GM21825 (cell line): ENCODE measurements at regions not wholly inside any gene's neighbourhood (a gene's known extent, or its start where the extent isn't known, plus 50 kb on each side); places are given as distances from the start of the nearest gene placed in this dataset.
A peak's percentile ranks its signal among the peaks of the same experiment; 100 is the strongest.

ENCODE experiments used
- ATAC-seq: cut with Tn5 transposase; IDR thresholded peaks from one replicate; pipeline ENCODE4 v1.9.1; 2021; ENCODE audit warnings: mild to moderate bottlenecking, moderate library complexity; ENCODE audit not compliant: unreplicated experiment

GRCh38 chr4:128366212-128366611, 78.6 kb upstream of the PGRMC2 start:
- no peak for ATAC-seq

- no peak for ATAC-seq
These were observed 77.0 kb upstream of the PGRMC2 start for GRCh38 chr4:128364565-128364964.

GRCh38 chr4:128363966-128364365, 76.4 kb upstream of the PGRMC2 start:
- no peak for ATAC-seq

- no peak for ATAC-seq
These were observed 75.1 kb upstream of the PGRMC2 start for GRCh38 chr4:128362760-128363159.

- no peak for ATAC-seq
These were observed 71.8 kb upstream of the PGRMC2 start for GRCh38 chr4:128359422-128359821.

- ATAC-seq = no peak
These were observed 71.3 kb upstream of the PGRMC2 start for GRCh38 chr4:128358913-128359279.

- no peak for ATAC-seq
These were observed 70.8 kb upstream of the PGRMC2 start for GRCh38 chr4:128358231-128358912.

- ATAC-seq = no peak
These were observed 69.7 kb upstream of the PGRMC2 start for GRCh38 chr4:128357286-128357685.

GRCh38 chr4:128355305-128355704, 67.7 kb upstream of the PGRMC2 start:
- peak; percentile 90 for ATAC-seq

- no peak for ATAC-seq
These were observed 66.7 kb upstream of the PGRMC2 start for GRCh38 chr4:128354205-128354821.

GRCh38 chr4:128353791-128354190, 66.2 kb upstream of the PGRMC2 start:
- no peak for ATAC-seq

- ATAC-seq = no peak
These were observed 63.9 kb upstream of the PGRMC2 start for GRCh38 chr4:128351502-128351901.

GRCh38 chr4:128350449-128351045, 62.9 kb upstream of the PGRMC2 start:
- no peak for ATAC-seq

GRCh38 chr4:128349921-128350320, 62.3 kb upstream of the PGRMC2 start:
- no peak for ATAC-seq

- ATAC-seq = no peak
These were observed 60.5 kb upstream of the PGRMC2 start for GRCh38 chr4:128347930-128348660.

GRCh38 chr4:128347175-128347868, 59.7 kb upstream of the PGRMC2 start:
- no peak for ATAC-seq

- no peak for ATAC-seq
These were observed 58.6 kb upstream of the PGRMC2 start for GRCh38 chr4:128346054-128346716.

GRCh38 chr4:128345650-128346049, 58.0 kb upstream of the PGRMC2 start:
- ATAC-seq = no peak

- no peak for ATAC-seq
These were observed 55.1 kb upstream of the PGRMC2 start for GRCh38 chr4:128342762-128343161.

GRCh38 chr4:128341634-128342033, 54.0 kb upstream of the PGRMC2 start:
- no peak for ATAC-seq
